ENCODE measurements at regions not wholly inside any gene's neighbourhood (a gene's known extent, or its start where the extent isn't known, plus 50 kb on each side); places are given as distances from the start of the nearest gene placed in this dataset.

DNA sequence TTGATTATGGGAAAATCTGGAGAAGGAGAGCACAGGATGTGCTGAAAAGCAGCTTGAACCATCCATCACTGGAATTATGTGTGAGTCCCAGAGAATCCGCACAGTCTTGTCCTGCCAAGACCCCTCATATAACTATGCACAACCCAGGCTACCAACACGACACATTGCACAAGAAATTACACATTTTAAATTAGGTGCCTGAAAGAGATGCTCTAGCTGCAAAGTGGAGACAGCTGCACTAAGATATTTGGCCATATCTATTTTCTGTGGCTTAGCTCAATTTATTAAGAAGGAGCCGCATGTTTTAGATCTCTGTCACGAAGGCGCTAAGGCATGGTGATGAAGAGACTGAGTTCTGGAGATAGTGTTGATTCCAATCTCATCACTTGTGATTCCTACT is 1308.4 kb downstream of the CDH8 start:
- no peaks in the 10 kb centered on the region for H3K36me3 Mint-ChIP-seq (ENCODE audit: low read depth)
- H3K4me1 Mint-ChIP-seq, result no peaks in the 10 kb centered on the region
- H3K27ac Mint-ChIP-seq, result no peak overlapping the region
- intact Hi-C loops (cut with micrococcal nuclease), result no loop called here
- no peak overlapping the region for H3K4me3 Mint-ChIP-seq
- H3K9me3 Mint-ChIP-seq, result peaks cover 8% of the 10 kb centered on the region
- DNase-seq, result no peak
- H3K27me3 Mint-ChIP-seq, result no peaks in the 10 kb centered on the region

DNA sequence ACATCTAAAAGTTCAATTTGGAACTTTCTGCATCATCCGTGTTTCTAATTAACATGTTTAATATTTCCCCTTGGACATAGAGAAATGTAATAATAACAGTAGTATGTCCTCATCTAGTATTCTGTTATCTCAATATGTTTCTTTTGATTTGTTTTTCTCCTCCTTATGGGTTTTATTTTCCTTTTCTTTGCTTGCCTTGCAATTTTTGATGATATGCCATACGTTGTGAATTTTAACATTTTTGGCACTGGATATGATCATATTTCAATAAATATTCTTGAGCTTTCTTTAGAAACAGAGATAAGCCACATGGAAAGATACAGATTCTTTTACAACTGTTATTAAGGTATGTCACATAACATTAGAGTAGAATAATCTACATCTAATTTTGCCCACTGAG is 1316.2 kb downstream of the CDH8 start:
- Mint-ChIP-seq H3K36me3 (ENCODE audit: low read depth) (no peaks in the 10 kb centered on the region), H3K4me3 (no peak overlapping the region), H3K27ac (no peak overlapping the region), H3K9me3 (peaks cover 5% of the 10 kb centered on the region), H3K27me3 (no peaks in the 10 kb centered on the region), H3K4me1 (no peaks in the 10 kb centered on the region)
- no peak for DNase-seq
- intact Hi-C loops (cut with micrococcal nuclease), result no loop called here

DNA sequence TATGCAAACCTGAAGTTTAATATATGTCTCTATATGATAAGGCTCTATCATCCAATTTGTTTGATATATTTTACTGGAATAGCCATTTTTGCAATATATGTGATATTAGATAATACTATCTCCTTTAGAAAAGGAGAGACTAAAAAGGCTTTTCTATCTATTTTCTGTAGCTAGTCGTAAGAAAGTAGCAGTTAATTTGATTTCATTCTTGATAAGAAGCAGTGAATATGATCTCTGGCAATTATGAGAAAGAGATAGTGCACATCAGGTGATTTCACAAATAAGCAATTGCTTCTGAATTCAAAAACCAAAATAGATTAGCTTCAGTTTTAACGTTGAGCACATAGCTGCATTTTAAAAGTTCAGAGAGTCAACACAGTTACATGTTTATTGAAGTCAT is 1318.4 kb downstream of the CDH8 start:
- no peaks in the 10 kb centered on the region for H3K27me3 Mint-ChIP-seq
- H3K9me3 Mint-ChIP-seq, result peaks cover 3% of the 10 kb centered on the region
- no peak overlapping the region for H3K27ac Mint-ChIP-seq
- no peak for DNase-seq
- H3K4me3 Mint-ChIP-seq, result no peak overlapping the region
- no peaks in the 10 kb centered on the region for H3K36me3 Mint-ChIP-seq (ENCODE audit: low read depth)
- no peaks in the 10 kb centered on the region for H3K4me1 Mint-ChIP-seq
- intact Hi-C loops (cut with micrococcal nuclease), result no loop called here

DNA sequence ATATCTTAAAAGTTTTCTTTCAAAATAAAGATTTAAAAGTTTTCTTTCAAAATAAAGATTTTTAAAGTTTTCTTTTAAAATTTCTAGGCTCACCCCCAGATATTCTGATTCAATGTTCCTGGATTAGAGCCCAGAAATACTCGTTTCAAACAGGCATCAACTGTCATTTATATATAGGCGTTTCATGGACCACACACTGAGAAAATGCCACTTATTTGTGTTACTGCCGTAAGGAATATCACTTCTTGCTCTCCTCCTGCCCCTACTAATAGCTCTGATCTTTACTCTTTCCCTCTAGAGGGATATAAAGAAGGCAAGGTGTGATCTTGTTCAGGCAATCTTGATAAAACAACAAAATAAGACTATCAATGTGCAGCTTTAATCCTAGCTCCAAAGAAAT is 1324.1 kb downstream of the CDH8 start:
- intact Hi-C loops (cut with micrococcal nuclease), result no loop called here
- no peaks in the 10 kb centered on the region for H3K4me1 Mint-ChIP-seq
- H3K27me3 Mint-ChIP-seq, result no peaks in the 10 kb centered on the region
- H3K27ac Mint-ChIP-seq, result no peak overlapping the region
- no peak overlapping the region for H3K4me3 Mint-ChIP-seq
- H3K9me3 Mint-ChIP-seq, result peaks cover 3% of the 10 kb centered on the region
- no peak for DNase-seq
- no peaks in the 10 kb centered on the region for H3K36me3 Mint-ChIP-seq (ENCODE audit: low read depth)

DNA sequence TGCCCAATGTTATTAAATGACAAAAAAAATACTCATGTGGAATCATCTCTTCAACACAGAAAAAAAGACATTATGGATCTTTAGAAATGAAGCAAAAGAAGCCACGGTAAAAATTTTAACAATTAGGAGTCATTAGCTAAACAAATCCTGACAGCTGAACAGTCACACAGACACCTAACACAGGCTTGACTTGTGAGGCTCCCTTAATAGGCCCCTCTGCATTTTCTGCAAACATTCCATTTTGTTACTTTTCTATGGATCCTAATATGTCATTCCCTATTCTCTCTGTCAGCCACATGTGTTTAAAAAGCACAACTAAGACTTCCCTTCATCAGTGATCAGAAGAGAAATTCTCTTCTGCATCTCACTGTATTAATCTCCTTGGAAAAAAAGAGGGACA is 1331.5 kb downstream of the CDH8 start:
- DNase-seq, result no peak
- H3K27me3 Mint-ChIP-seq, result no peaks in the 10 kb centered on the region
- H3K4me3 Mint-ChIP-seq, result no peak overlapping the region
- no peaks in the 10 kb centered on the region for H3K36me3 Mint-ChIP-seq (ENCODE audit: low read depth)
- peaks cover 3% of the 10 kb centered on the region for H3K9me3 Mint-ChIP-seq
- no peaks in the 10 kb centered on the region for H3K4me1 Mint-ChIP-seq
- no peak overlapping the region for H3K27ac Mint-ChIP-seq
- intact Hi-C loops (cut with micrococcal nuclease), result no loop called here

DNA sequence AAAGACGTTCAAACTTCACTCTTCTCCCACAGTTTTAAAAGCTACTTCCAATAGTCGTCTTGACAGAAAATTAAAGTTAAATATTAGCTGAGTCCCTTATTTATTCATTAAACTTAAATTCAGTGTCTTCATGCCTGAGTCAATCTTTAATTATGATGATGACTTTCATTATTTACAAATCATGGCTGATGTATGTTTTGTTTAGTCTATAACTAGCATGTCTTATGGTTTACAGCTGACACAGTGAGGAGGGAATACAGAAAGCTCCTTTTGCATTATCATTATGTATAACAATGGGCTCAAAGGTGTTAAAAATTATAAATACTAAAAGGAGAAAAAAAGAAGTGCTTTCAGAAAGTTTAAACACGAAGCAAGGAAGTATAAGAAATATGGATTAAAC is 1333.1 kb downstream of the CDH8 start:
- intact Hi-C loops (cut with micrococcal nuclease), result no loop called here
- Mint-ChIP-seq H3K27me3 (no peaks in the 10 kb centered on the region), H3K9me3 (peaks cover 3% of the 10 kb centered on the region), H3K36me3 (ENCODE audit: low read depth) (no peaks in the 10 kb centered on the region), H3K27ac (no peak overlapping the region), H3K4me3 (no peak overlapping the region), H3K4me1 (no peaks in the 10 kb centered on the region)
- no peak for DNase-seq

DNA sequence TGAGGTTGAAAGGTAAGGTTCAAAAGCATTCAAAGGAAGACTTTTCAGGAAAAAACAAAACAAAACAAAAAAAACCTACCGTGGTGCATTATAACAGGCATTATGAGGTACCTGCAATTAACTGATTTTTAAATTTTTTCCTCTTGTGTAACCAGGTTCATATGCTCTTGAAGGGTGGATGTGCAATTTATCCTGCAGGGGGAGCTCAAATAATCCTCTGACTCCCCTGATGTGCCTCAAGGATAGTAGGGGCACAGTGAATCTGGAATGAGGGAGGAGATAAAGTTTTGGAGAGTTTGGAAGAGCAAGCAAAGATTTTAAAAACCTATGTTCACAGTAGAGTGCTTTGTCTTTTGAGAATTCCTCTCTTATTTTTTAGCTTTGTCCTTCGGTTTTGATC is 1349.4 kb downstream of the CDH8 start:
- DNase-seq, result no peak
- no peak overlapping the region for H3K27ac Mint-ChIP-seq
- H3K4me3 Mint-ChIP-seq, result no peak overlapping the region
- no peaks in the 10 kb centered on the region for H3K27me3 Mint-ChIP-seq
- no peaks in the 10 kb centered on the region for H3K4me1 Mint-ChIP-seq
- no peaks in the 10 kb centered on the region for H3K36me3 Mint-ChIP-seq (ENCODE audit: low read depth)
- intact Hi-C loops (cut with micrococcal nuclease), result no loop called here
- H3K9me3 Mint-ChIP-seq, result peaks cover 12% of the 10 kb centered on the region

DNA sequence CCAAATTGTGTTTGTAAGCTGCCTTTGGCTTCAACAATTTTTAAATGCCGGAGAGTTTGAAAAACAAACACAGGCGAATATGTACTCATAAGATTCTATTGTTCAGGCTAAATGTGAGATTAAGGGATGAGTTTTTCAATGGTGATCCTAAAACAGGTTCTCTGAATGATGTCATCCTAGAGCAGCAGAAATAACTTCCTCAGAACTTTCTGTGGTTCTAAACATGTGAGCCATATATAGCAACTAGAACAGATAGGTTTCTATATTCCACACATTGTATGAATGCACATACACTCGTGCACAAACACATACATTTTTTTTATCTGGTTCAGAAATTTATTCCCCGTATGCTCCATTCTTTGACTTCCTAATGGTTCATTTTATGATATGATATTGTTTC is 1352.2 kb downstream of the CDH8 start:
- peaks cover 9% of the 10 kb centered on the region for H3K9me3 Mint-ChIP-seq
- intact Hi-C loops (cut with micrococcal nuclease), result no loop called here
- no peak overlapping the region for H3K27ac Mint-ChIP-seq
- H3K27me3 Mint-ChIP-seq, result no peaks in the 10 kb centered on the region
- H3K4me3 Mint-ChIP-seq, result no peak overlapping the region
- no peaks in the 10 kb centered on the region for H3K36me3 Mint-ChIP-seq (ENCODE audit: low read depth)
- H3K4me1 Mint-ChIP-seq, result no peaks in the 10 kb centered on the region
- DNase-seq, result no peak

DNA sequence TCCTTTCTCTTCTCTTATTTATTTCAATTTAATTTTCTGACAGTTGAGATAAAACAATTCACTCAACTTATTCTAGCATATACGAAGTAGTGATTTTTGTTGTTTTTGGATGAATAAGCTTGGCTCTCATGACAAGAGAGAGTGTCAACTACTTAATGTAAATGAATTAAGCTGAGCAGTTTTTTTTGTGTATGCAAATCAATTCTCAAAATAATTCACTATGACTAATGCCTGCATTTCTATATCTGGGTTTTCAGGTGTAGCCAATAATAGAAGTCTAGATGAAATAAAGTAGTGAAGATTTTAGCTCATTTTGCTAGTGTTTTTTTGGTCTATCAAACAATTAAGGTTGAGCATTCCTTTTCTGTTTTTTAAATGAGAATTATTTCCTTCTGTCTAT is 1354.0 kb downstream of the CDH8 start:
- Mint-ChIP-seq H3K9me3 (peaks cover 9% of the 10 kb centered on the region), H3K36me3 (ENCODE audit: low read depth) (no peaks in the 10 kb centered on the region), H3K27me3 (no peaks in the 10 kb centered on the region)

DNA sequence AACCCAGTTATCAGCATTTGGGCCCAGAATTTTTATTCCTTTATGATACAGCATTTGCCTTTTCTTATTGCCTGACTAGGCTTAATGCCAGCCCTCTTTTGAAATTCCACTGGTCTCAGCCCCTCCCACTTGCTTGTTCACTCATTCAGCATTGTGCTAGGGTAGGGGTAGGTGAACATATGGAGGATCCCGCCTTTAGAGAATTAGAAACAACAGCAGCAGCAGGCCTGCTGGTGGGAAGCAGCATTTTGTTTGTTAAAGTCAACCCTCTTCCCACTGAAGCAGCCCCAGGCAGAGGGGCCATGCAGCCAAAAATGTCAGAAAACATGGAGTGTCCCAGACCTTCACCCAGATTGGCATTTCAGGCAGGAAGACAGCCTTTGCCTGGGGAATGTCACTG is 1355.2 kb downstream of the CDH8 start:
- peaks cover 4% of the 10 kb centered on the region for H3K9me3 Mint-ChIP-seq
- H3K27ac Mint-ChIP-seq, result no peak overlapping the region
- no peaks in the 10 kb centered on the region for H3K4me1 Mint-ChIP-seq
- intact Hi-C loops (cut with micrococcal nuclease), result no loop called here
- H3K27me3 Mint-ChIP-seq, result no peaks in the 10 kb centered on the region
- H3K36me3 Mint-ChIP-seq (ENCODE audit: low read depth), result no peaks in the 10 kb centered on the region
- no peak overlapping the region for H3K4me3 Mint-ChIP-seq
- DNase-seq, result no peak

More for the DNA sequence above, 1354.0 kb downstream of the CDH8 start:
- intact Hi-C loops (cut with micrococcal nuclease), result no loop called here
- Mint-ChIP-seq H3K4me1 (no peaks in the 10 kb centered on the region), H3K4me3 (no peak overlapping the region), H3K27ac (no peak overlapping the region)
- no peak for DNase-seq

DNA sequence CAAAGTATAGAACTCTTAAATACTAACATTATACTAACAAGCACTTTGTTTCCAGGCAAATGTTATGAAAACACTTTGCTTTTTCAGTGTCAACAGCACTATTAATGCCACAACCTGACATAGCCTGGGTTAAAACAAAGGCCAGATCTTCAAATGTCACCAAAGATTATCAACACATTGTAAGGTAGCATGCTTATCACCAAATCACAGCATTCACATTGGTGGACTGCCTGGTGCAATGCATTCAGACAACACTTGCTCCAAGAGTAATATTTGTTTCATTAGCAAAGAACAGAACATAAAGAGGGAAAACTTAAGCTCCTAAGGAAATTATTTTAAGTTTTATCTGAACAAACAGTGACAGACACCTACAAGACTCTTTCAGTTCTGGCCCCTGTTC is 1361.2 kb downstream of the CDH8 start:
- Mint-ChIP-seq H3K4me1 (no peaks in the 10 kb centered on the region), H3K36me3 (ENCODE audit: low read depth) (no peaks in the 10 kb centered on the region), H3K27ac (no peak overlapping the region), H3K27me3 (no peaks in the 10 kb centered on the region), H3K9me3 (no peaks in the 10 kb centered on the region), H3K4me3 (no peak overlapping the region)
- intact Hi-C loops (cut with micrococcal nuclease), result no loop called here
- DNase-seq, result no peak

DNA sequence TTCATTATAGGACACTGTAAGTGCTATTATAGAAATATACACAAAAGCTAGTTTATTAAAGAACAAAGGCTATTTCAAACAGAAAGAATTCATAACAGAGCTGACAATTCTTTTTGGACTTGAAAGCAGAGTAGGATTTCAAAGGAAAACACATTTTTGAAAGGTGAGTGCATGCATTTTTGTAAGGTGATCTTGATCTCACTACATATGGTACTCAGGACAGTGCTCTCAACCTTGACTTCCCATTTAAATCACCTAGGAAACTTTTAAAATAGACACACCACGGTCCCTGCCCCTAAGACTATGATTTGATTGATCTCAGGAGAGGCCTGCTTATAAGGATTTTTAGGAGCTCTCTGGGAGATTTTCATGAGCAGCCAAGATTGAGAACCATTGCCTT is 1362.0 kb downstream of the CDH8 start:
- intact Hi-C loops (cut with micrococcal nuclease), result no loop called here
- H3K4me1 Mint-ChIP-seq, result no peaks in the 10 kb centered on the region
- no peak for DNase-seq
- no peak overlapping the region for H3K4me3 Mint-ChIP-seq
- no peaks in the 10 kb centered on the region for H3K9me3 Mint-ChIP-seq
- no peak overlapping the region for H3K27ac Mint-ChIP-seq
- no peaks in the 10 kb centered on the region for H3K36me3 Mint-ChIP-seq (ENCODE audit: low read depth)
- no peaks in the 10 kb centered on the region for H3K27me3 Mint-ChIP-seq

DNA sequence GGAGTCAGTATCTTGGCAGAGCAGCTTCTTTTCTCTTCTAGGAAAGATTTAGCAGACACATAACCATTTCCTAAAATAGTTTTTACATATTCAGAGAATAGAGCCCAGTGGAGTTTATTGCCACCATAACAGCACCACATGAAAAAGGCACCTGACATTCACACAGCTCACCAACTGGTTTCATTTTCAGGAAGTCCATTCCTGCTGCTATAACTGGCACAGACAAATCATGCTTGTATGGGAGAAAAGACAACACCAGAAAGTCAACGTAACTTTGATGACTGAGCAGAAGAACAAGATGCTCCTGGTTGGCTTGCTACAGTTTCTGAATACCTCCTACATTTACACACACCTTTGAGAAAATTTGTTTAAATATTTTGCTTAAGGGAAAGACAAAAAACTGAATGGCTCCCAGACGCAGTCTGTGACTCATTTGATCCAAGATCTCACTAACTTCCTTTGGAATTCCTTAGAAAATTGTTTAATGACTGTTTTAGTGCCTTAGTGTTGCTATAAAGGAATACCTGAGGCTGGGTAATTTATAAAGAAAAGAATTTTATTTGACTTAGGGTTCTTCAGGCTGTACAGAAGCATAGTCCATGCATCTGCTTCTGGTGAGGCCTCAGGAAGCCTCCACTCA is 1380.6 kb downstream of the CDH8 start:
- H3K36me3 Mint-ChIP-seq (ENCODE audit: low read depth), result no peaks in the 10 kb centered on the region
- DNase-seq, result no peak
- no peaks in the 10 kb centered on the region for H3K4me1 Mint-ChIP-seq
- H3K27ac Mint-ChIP-seq, result no peak overlapping the region
- intact Hi-C loops (cut with micrococcal nuclease), result no loop called here
- no peaks in the 10 kb centered on the region for H3K27me3 Mint-ChIP-seq
- no peak overlapping the region for H3K4me3 Mint-ChIP-seq
- peaks cover 8% of the 10 kb centered on the region for H3K9me3 Mint-ChIP-seq

DNA sequence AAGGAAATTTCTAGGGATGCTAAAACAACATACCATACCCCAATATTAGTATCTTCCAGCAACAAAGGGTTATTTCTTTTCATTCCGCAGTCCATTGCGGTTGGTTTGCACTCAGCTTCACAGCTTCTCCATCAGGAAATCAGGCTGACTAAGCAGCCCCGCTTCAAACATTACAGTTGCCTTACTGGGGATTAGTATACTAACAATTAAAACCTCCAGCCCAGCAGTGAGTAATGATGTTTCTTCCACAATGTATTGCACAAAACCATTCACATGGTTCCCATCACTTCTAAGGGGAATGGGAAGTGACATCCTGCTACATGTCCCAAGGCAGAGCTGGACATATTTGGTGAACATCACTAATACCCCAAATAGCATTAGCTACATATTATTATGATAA is 1384.9 kb downstream of the CDH8 start:
- H3K27me3 Mint-ChIP-seq, result no peaks in the 10 kb centered on the region
- no peaks in the 10 kb centered on the region for H3K4me1 Mint-ChIP-seq
- H3K9me3 Mint-ChIP-seq, result peaks cover 4% of the 10 kb centered on the region
- H3K4me3 Mint-ChIP-seq, result no peak overlapping the region
- no peaks in the 10 kb centered on the region for H3K36me3 Mint-ChIP-seq (ENCODE audit: low read depth)
- no peak for DNase-seq
- intact Hi-C loops (cut with micrococcal nuclease), result no loop called here
- no peak overlapping the region for H3K27ac Mint-ChIP-seq

DNA sequence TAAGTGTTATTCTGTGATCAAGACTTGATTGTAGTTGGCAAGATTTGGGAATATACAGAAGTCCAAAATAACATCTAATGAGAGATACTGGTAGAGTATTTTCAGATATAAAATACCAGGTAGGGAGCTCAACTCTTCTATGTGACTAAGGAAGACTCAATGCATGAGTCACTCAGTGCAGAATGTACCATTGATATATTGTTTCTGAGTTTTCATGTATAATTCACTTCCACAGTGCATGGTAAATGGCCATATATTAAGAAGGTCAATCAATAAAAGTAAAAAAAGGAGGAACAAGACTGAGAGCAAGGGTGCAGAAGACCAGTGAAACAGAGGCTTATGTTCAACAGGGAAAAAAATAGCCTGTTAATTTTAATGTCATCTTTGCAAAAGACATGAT is 1387.9 kb downstream of the CDH8 start:
- peaks cover 4% of the 10 kb centered on the region for H3K9me3 Mint-ChIP-seq
- H3K4me3 Mint-ChIP-seq, result no peak overlapping the region
- intact Hi-C loops (cut with micrococcal nuclease), result no loop called here
- H3K27me3 Mint-ChIP-seq, result no peaks in the 10 kb centered on the region
- H3K36me3 Mint-ChIP-seq (ENCODE audit: low read depth), result no peaks in the 10 kb centered on the region
- DNase-seq, result no peak
- no peak overlapping the region for H3K27ac Mint-ChIP-seq
- H3K4me1 Mint-ChIP-seq, result no peaks in the 10 kb centered on the region
